Parathyroid adenoma (tissue), 2 donors: ENCODE measurements at regions not wholly inside any gene's neighbourhood (a gene's known extent, or its start where the extent isn't known, plus 50 kb on each side); places are given as distances from the start of the nearest gene placed in this dataset.

Experiments
- H2AFZ ChIP-seq: fragments of 300-600 bp; sonication (generic); one replicate; pipeline ENCODE4 v1.7.0; 2017; ENCODE audit warnings: antibody characterized with exemption, mild to moderate bottlenecking
- H3K27ac ChIP-seq: fragments of 300-600 bp; sonication (generic); one replicate; pipeline ENCODE4 v1.7.0; 2017
- H3K27me3 ChIP-seq: fragments of 300-600 bp; sonication (generic); one replicate; pipeline ENCODE4 v1.7.0; 2017; ENCODE audit warnings: low read length; ENCODE audit not compliant: control insufficient read depth, insufficient read depth
- H3K36me3 ChIP-seq: fragments of 300-600 bp; sonication (generic); one replicate; pipeline ENCODE4 v1.7.0; 2017; ENCODE audit warnings: low read length; ENCODE audit not compliant: control insufficient read depth, insufficient read depth
- H3K4me1 ChIP-seq: fragments of 300-600 bp; sonication (generic); one replicate; pipeline ENCODE4 v1.7.0; 2017; ENCODE audit warnings: control low read depth
- H3K4me2 ChIP-seq: fragments of 300-600 bp; sonication (generic); one replicate; pipeline ENCODE4 v1.7.0; 2017; ENCODE audit warnings: low read length
- H3K4me3 ChIP-seq: fragments of 300-600 bp; sonication (generic); one replicate; pipeline ENCODE4 v1.7.0; 2017; ENCODE audit warnings: low read depth, low read length
- H3K79me2 ChIP-seq: fragments of 300-600 bp; sonication (generic); one replicate; pipeline ENCODE4 v1.7.0; 2017; ENCODE audit warnings: control low read depth
- H3K9ac ChIP-seq: fragments of 300-600 bp; sonication (generic); one replicate; pipeline ENCODE4 v1.7.0; 2017; ENCODE audit warnings: mild to moderate bottlenecking
- H3K9me3 ChIP-seq: fragments of 300-600 bp; sonication (generic); one replicate; pipeline ENCODE4 v1.7.0; 2017; ENCODE audit warnings: low read length; ENCODE audit not compliant: control insufficient read depth
- CTCF ChIP-seq: fragments of 300-600 bp; sonication (generic); IDR thresholded peaks from one replicate; pipeline ENCODE4 v1.7.0; 2017; ENCODE audit warnings: antibody characterized with exemption, mild to moderate bottlenecking
- donor health status: primary hyperparathyroidism.

- no peak for TF ChIP-seq CTCF
Observed at GRCh38 chr4:55733932-55734331, 85.7 kb upstream of the EXOC1L start.

GRCh38 chr4:55736605-55737183, 82.9 kb upstream of the EXOC1L start:
- H3K27me3 ChIP-seq = no peaks in the 10 kb centered on the region
- peak; percentile 9 for TF ChIP-seq CTCF
- no peak overlapping the region for H2AFZ ChIP-seq
- no peak overlapping the region for H3K27ac ChIP-seq
- no peak overlapping the region for H3K4me2 ChIP-seq
- H3K4me1 ChIP-seq = no peaks in the 10 kb centered on the region
- no peaks in the 10 kb centered on the region for H3K9me3 ChIP-seq
- no peak overlapping the region for H3K4me3 ChIP-seq
- no peaks in the 10 kb centered on the region for H3K36me3 ChIP-seq
- H3K9ac ChIP-seq = no peak overlapping the region
- no peaks in the 10 kb centered on the region for H3K79me2 ChIP-seq

More at GRCh38 chr4:55733932-55734331, 85.7 kb upstream of the EXOC1L start:
- H3K27ac ChIP-seq = no peak overlapping the region
- H3K9me3 ChIP-seq = no peaks in the 10 kb centered on the region
- H3K4me2 ChIP-seq = no peak overlapping the region
- no peak overlapping the region for H3K9ac ChIP-seq
- H3K79me2 ChIP-seq = no peaks in the 10 kb centered on the region
- H2AFZ ChIP-seq = no peak overlapping the region
- no peak overlapping the region for H3K4me3 ChIP-seq
- no peaks in the 10 kb centered on the region for H3K36me3 ChIP-seq
- H3K27me3 ChIP-seq = no peaks in the 10 kb centered on the region
- no peaks in the 10 kb centered on the region for H3K4me1 ChIP-seq

GRCh38 chr4:55742655-55743202, 76.9 kb upstream of the EXOC1L start:
- Histone ChIP-seq H3K79me2 (no peaks in the 10 kb centered on the region), H3K4me1 (no peaks in the 10 kb centered on the region), H3K9ac (no peak overlapping the region), H3K4me2 (no peak overlapping the region), H3K36me3 (no peaks in the 10 kb centered on the region), H3K27me3 (no peaks in the 10 kb centered on the region), H3K9me3 (no peaks in the 10 kb centered on the region), H2AFZ (no peak overlapping the region), H3K27ac (no peak overlapping the region), H3K4me3 (no peak overlapping the region)
- no peak for TF ChIP-seq CTCF

GRCh38 chr4:55744369-55744768, 75.2 kb upstream of the EXOC1L start:
- H3K79me2 ChIP-seq = no peaks in the 10 kb centered on the region
- H3K9me3 ChIP-seq = no peaks in the 10 kb centered on the region
- TF ChIP-seq CTCF = no peak
- no peak overlapping the region for H3K4me2 ChIP-seq
- no peak overlapping the region for H2AFZ ChIP-seq
- H3K9ac ChIP-seq = no peak overlapping the region
- no peaks in the 10 kb centered on the region for H3K36me3 ChIP-seq
- no peaks in the 10 kb centered on the region for H3K27me3 ChIP-seq
- no peak overlapping the region for H3K4me3 ChIP-seq
- no peak overlapping the region for H3K27ac ChIP-seq
- no peaks in the 10 kb centered on the region for H3K4me1 ChIP-seq

- no peaks in the 10 kb centered on the region for H3K4me1 ChIP-seq
- H3K27me3 ChIP-seq = no peaks in the 10 kb centered on the region
- H3K36me3 ChIP-seq = no peaks in the 10 kb centered on the region
- H3K9me3 ChIP-seq = no peaks in the 10 kb centered on the region
- H3K27ac ChIP-seq = no peak overlapping the region
- no peak overlapping the region for H3K4me3 ChIP-seq
- no peak overlapping the region for H3K9ac ChIP-seq
- no peak for TF ChIP-seq CTCF
- no peaks in the 10 kb centered on the region for H3K79me2 ChIP-seq
- no peak overlapping the region for H3K4me2 ChIP-seq
- no peak overlapping the region for H2AFZ ChIP-seq
Observed at GRCh38 chr4:55745014-55745413, 74.6 kb upstream of the EXOC1L start.
